Calu3 (cell line): ENCODE measurements at regions not wholly inside any gene's neighbourhood (a gene's known extent, or its start where the extent isn't known, plus 50 kb on each side); places are given as distances from the start of the nearest gene placed in this dataset.

Source experiments
- BruUV-seq: library from RNA; stranded (reverse); fragments of 400-500 nt; replicated peaks from 2 replicates; lab custom pipeline; 2021; lab: Mats Ljungman, UMichigan
- CTCF ChIA-PET: fragments of 300-600 bp; sonication (Branson Sonifier 250); formaldehyde crosslinking; loops from one replicate; lab custom pipeline; 2022; ENCODE audit warnings: antibody characterized with exemption; lab: Charles Lee
- DNase-seq: peaks from one replicate; pipeline ENCODE4 v3.0.0; 2022
- H3K27ac Mint-ChIP-seq: one replicate; pipeline ENCODE4 v1.8.0; 2022; ENCODE audit warnings: mixed read lengths; ENCODE audit not compliant: unreplicated experiment
- H3K27me3 Mint-ChIP-seq: one replicate; pipeline ENCODE4 v1.8.0; 2022; ENCODE audit warnings: mixed read lengths; ENCODE audit not compliant: unreplicated experiment
- H3K36me3 Mint-ChIP-seq: one replicate; pipeline ENCODE4 v1.8.0; 2022; ENCODE audit warnings: mild to moderate bottlenecking, moderate library complexity, mixed read lengths; ENCODE audit not compliant: insufficient read depth, unreplicated experiment
- H3K4me1 Mint-ChIP-seq: one replicate; pipeline ENCODE4 v1.8.0; 2022; ENCODE audit warnings: mild to moderate bottlenecking, low read depth, mixed read lengths; ENCODE audit not compliant: unreplicated experiment
- H3K4me3 Mint-ChIP-seq: one replicate; pipeline ENCODE4 v1.8.0; 2022; ENCODE audit warnings: mild to moderate bottlenecking, low read depth, moderate library complexity, mixed read lengths; ENCODE audit not compliant: unreplicated experiment
- H3K9me3 Mint-ChIP-seq: one replicate; pipeline ENCODE4 v1.8.0; 2022; ENCODE audit warnings: low read depth, mixed read lengths; ENCODE audit not compliant: unreplicated experiment
- CTCF ChIP-seq: fragments of 200-600 bp; IDR thresholded peaks from one replicate; pipeline ENCODE4 v1.8.0; 2022; ENCODE audit warnings: antibody characterized with exemption; ENCODE audit not compliant: unreplicated experiment
- intact Hi-C: fragments of 100-400 bp; cut with micrococcal nuclease; formaldehyde crosslinking; loops from one replicate; pipeline ENCODE4 v1.10.0; 2022; ENCODE audit not compliant: unreplicated experiment

- CTCF ChIA-PET = no interaction called here
- H3K4me1 Mint-ChIP-seq = no peaks in the 10 kb centered on the region
- H3K27me3 Mint-ChIP-seq = no peaks in the 10 kb centered on the region
- no peak for TF ChIP-seq CTCF
- H3K27ac Mint-ChIP-seq = no peak overlapping the region
- H3K36me3 Mint-ChIP-seq = no peaks in the 10 kb centered on the region
- intact Hi-C loops = no loop called here
- DNase-seq = no peak
- peaks cover 17% of the 10 kb centered on the region for H3K9me3 Mint-ChIP-seq
- no TSS peak for BruUV-seq
- H3K4me3 Mint-ChIP-seq = no peak overlapping the region
Measured at GRCh38 chr14:84247693-84248092, 1282.3 kb upstream of the FLRT2 start.

- Mint-ChIP-seq H3K27me3 (no peaks in the 10 kb centered on the region), H3K27ac (no peak overlapping the region), H3K4me3 (no peak overlapping the region), H3K36me3 (no peaks in the 10 kb centered on the region), H3K4me1 (no peaks in the 10 kb centered on the region), H3K9me3 (peaks cover 10% of the 10 kb centered on the region)
- CTCF ChIA-PET = no interaction called here
- no peak for DNase-seq
- TF ChIP-seq CTCF = no peak
- no TSS peak for BruUV-seq
- intact Hi-C loops = no loop called here
Measured at GRCh38 chr14:84250893-84251292, 1279.1 kb upstream of the FLRT2 start.

GRCh38 chr14:84251411-84252115, 1278.4 kb upstream of the FLRT2 start:
- no peak for TF ChIP-seq CTCF
- no peaks in the 10 kb centered on the region for H3K4me1 Mint-ChIP-seq
- intact Hi-C loops = no loop called here
- BruUV-seq = no TSS peak
- CTCF ChIA-PET = no interaction called here
- H3K27me3 Mint-ChIP-seq = no peaks in the 10 kb centered on the region
- H3K4me3 Mint-ChIP-seq = no peak overlapping the region
- no peaks in the 10 kb centered on the region for H3K36me3 Mint-ChIP-seq
- H3K27ac Mint-ChIP-seq = no peak overlapping the region
- peaks cover 10% of the 10 kb centered on the region for H3K9me3 Mint-ChIP-seq
- no peak for DNase-seq

GRCh38 chr14:84252706-84253105, 1277.2 kb upstream of the FLRT2 start:
- H3K4me3 Mint-ChIP-seq = no peak overlapping the region
- H3K36me3 Mint-ChIP-seq = no peaks in the 10 kb centered on the region
- intact Hi-C loops = no loop called here
- H3K27me3 Mint-ChIP-seq = no peaks in the 10 kb centered on the region
- TF ChIP-seq CTCF = no peak
- DNase-seq = no peak
- H3K27ac Mint-ChIP-seq = no peak overlapping the region
- peaks cover 10% of the 10 kb centered on the region for H3K9me3 Mint-ChIP-seq
- BruUV-seq = no TSS peak
- CTCF ChIA-PET = no interaction called here
- H3K4me1 Mint-ChIP-seq = no peaks in the 10 kb centered on the region
